M059J (cell line): ENCODE measurements at regions not wholly inside any gene's neighbourhood (a gene's known extent, or its start where the extent isn't known, plus 50 kb on each side); places are given as distances from the start of the nearest gene placed in this dataset.
"Not testable (repeated sequence)": the region's sequence is repeated elsewhere in the genome, so short reads cannot be mapped to it uniquely, and the experiment has no call there.

Experiments
- DNase-seq: peaks from one replicate; pipeline ENCODE4 v3.0.0-alpha.2; 2012; ENCODE audit warnings: low read depth

- no peak for DNase-seq
These were observed 79.6 kb downstream of the INSIG1 start for GRCh38 chr7:155377071-155377837.

- no peak for DNase-seq
These were observed 79.9 kb upstream of the EN2 start for GRCh38 chr7:155377838-155378579.

GRCh38 chr7:155378580-155378934 is 79.4 kb upstream of the EN2 start:
- no peak for DNase-seq

- DNase-seq = no peak
These were observed 78.7 kb upstream of the EN2 start for GRCh38 chr7:155378959-155379871.

GRCh38 chr7:155380221-155380861 is 77.6 kb upstream of the EN2 start:
- DNase-seq = peak; percentile 62

- no peak for DNase-seq
These were observed 76.7 kb upstream of the EN2 start for GRCh38 chr7:155380976-155381851.

GRCh38 chr7:155381852-155382801 is 75.8 kb upstream of the EN2 start:
- no peak for DNase-seq

GRCh38 chr7:155382802-155383171 is 75.1 kb upstream of the EN2 start:
- no peak for DNase-seq

GRCh38 chr7:155383756-155384491 is 74.0 kb upstream of the EN2 start:
- DNase-seq = no peak

- DNase-seq = no peak
These were observed 73.2 kb upstream of the EN2 start for GRCh38 chr7:155384751-155385150.

GRCh38 chr7:155385182-155385581 is 72.7 kb upstream of the EN2 start:
- DNase-seq = not testable (repeated sequence)

- DNase-seq = no peak
These were observed 71.3 kb upstream of the EN2 start for GRCh38 chr7:155386608-155387007.

- no peak for DNase-seq
These were observed 70.8 kb upstream of the EN2 start for GRCh38 chr7:155387066-155387620.

- no peak for DNase-seq
These were observed 69.4 kb upstream of the EN2 start for GRCh38 chr7:155388561-155388960.

GRCh38 chr7:155391414-155391813 is 66.5 kb upstream of the EN2 start:
- DNase-seq = no peak

- peak; percentile 51 for DNase-seq
These were observed 65.0 kb upstream of the EN2 start for GRCh38 chr7:155392726-155393570.

GRCh38 chr7:155394413-155394812 is 63.5 kb upstream of the EN2 start:
- DNase-seq = no peak
